GM19468 (cell line): ENCODE measurements at regions not wholly inside any gene's neighbourhood (a gene's known extent, or its start where the extent isn't known, plus 50 kb on each side); places are given as distances from the start of the nearest gene placed in this dataset.
"Not testable (repeated sequence)": the region's sequence is repeated elsewhere in the genome, so short reads cannot be mapped to it uniquely, and the experiment has no call there.

Experiments
- ATAC-seq: cut with Tn5 transposase; IDR thresholded peaks from one replicate; pipeline ENCODE4 v1.9.1; 2021; ENCODE audit warnings: mild to moderate bottlenecking, moderate library complexity, moderate number of reproducible peaks; ENCODE audit not compliant: unreplicated experiment; ENCODE audit errors: extremely low read depth

- no peak for ATAC-seq
These were observed 1228.8 kb upstream of the TMEM132C start for GRCh38 chr12:127038152-127038551.

DNA sequence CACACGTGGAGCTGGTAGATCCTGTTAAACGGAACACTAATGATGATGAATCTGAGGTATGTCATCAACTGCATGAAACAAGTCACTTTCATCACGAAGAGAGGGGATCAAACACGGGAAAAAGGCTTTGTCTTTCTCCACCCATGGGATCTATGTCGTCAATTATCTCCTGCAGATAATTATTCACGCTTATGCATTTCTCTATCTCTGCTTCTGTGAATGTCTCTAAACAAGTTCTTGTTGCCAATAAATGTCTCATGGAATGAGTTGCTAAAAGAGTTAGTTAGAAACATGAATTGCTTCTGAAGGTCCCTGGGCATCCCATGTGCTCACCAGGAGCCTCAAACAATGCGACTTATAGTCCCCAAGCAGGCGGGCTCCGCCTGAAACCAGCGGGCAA, 1228.2 kb upstream of the TMEM132C start:
- no peak for ATAC-seq

DNA sequence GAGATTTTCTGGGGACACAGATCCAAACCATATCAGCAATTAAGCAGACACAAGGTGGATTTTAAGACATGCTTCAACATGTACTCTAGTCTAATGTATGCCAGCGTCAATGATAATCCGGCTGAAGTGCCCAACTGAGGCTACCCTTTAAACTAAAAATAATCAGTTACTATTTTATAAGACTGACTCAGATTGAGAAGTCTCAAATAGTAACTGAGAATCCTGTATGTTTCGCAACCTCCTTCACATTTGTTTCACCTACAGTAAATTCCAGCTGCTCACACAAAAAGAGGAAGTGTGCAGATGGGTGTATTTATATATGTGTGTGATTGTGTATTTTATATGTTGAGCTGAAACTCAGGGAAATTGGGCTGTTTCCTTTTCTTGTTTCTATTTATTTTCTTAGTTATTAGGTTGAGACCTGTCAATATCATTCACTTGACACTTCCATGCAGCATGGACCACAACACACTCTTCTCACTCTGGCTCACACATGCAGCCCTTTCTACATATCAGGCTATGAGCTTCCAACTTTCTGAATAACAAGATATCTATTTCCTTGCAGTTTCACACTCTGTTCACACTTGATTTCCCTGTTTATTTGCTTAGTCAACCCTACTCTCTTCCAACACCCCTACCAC, 1224.9 kb upstream of the TMEM132C start:
- ATAC-seq = peak; percentile 97

DNA sequence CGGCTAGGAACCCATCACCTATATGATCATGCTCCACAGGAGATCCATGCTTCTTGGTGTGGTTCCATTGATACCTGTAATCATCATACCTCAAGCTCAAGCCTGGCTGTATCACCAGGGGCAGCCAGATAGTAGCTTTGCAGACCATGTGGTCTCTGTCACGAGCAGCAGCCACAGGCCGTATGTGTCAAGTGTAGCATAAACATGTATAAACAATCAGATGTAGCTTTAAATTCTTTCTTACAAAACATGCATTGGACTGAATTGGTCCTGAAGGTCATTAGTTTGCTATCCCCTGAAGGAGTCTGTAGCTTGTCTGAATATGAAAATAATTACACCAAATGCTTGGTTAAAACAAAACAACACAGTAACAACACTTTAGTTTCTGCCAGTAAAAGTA, 1223.2 kb upstream of the TMEM132C start:
- no peak for ATAC-seq

- ATAC-seq = no peak
These were observed 1222.1 kb upstream of the TMEM132C start for GRCh38 chr12:127044836-127045235.

DNA sequence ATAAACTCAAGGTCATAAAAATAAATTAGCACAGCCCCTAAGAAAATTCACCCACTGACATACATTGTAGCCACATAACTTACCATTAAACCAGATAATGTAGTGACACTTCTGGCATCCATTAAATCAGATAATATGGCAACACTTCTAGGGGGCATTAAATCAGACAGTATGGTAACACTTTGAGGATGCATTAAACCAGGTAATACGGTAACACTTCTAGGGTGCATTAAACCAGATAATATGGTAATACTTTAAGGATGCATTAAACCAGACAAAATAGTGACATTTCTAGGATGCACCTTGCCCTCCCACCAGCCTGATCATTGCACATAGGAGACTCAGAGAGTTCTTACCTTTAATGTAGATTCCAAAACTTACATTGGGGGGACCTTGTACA, 1220.5 kb upstream of the TMEM132C start:
- ATAC-seq = no peak

DNA sequence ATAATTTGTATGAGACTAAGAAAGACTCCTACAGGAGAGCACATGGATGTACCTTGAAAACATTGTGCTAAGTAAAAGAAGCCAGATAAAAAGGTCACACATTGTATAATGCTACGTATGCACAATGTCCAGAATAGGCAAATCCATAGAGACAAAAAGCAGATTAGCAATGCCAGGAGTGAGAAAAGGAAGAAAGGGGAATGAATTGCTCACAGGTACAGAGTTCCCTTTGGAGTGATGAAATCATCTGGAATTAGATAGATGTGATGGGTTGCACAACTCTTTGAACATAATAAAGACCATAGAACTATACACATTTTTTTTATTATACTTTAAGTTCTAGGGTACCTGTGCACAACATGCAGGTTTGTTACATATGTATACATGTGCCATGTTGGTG, 1218.9 kb upstream of the TMEM132C start:
- no peak for ATAC-seq

DNA sequence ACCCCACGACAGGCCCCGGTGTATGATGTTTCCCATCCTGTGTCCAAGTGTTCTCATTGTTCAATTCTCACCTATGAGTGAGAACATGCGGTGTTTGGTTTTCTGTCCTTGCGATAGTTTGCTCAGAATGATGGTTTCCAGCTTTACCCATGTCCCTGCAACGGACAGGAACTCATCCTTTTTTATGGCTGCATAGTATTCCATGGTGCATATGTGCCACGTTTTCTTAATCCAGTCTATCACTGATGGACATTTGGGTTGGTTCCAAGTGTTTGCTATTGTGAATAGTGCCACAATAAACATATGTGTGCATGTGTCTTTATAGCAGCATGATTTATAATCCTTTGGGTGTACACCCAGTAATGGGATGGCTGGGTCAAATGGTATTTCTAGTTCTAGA, 1218.4 kb upstream of the TMEM132C start:
- not testable (repeated sequence) for ATAC-seq

DNA sequence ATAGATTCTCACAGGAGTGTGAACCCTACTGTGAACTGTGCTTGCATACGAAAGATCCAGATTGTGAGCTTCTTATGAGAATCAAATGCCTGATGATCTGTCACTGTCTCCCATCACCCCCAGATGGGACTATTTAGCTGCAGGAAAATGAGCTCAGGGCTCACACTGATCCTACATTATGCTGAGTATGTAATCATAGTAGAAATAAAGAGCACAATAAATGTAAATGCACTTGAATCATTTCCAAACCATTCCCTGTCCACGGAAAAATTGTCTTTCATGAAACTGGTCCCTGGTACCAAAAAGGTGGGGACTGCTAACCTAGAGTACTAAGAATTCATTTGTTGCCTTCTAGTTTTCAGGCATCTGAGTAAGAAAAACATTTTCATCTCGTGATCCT, 1215.8 kb upstream of the TMEM132C start:
- no peak for ATAC-seq

GRCh38 chr12:127052511-127053232, 1214.3 kb upstream of the TMEM132C start:
- ATAC-seq = no peak

DNA sequence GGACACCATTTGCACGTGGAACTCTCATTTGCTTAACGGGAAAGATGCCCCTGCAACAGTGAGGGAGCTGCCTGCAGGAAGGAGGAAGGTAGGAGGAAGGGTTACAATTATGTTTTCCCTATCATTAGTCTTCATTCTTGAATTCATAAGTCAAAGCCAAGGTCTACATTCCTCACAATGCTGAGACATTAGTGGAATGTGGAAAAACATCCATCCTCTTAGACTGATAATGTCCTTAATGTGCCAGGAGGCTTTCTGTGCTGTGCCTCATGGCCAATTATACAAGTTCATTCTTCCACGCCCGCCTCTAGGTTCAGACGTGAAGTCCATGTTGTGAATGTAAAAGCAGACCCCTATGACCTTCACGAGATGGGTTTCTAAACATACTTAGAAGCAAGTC, 1212.4 kb upstream of the TMEM132C start:
- ATAC-seq = no peak

GRCh38 chr12:127060310-127060847, 1206.6 kb upstream of the TMEM132C start:
- no peak for ATAC-seq

DNA sequence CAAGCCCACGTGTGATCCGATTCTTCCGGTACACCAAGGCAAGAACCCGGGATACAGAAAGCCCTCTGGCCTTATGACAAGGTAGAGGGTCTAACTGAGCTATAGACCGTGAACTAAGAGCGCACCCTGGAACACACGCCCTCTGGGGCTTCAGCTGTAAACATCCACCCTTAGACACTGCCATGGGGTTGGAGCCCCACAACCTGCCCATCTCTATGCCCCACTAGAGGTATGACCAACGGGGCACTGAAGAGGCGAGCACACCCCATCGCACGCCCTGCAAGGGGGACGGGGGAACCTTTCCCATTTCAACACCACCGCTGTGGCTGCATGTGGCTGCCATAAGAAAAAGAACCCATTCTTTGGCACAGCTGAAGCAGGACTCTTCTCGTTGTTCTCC, 1206.0 kb upstream of the TMEM132C start:
- ATAC-seq = no peak

- ATAC-seq = no peak
These were observed 1203.5 kb upstream of the TMEM132C start for GRCh38 chr12:127063339-127064072.

- ATAC-seq = no peak
These were observed 1202.8 kb upstream of the TMEM132C start for GRCh38 chr12:127064207-127064606.

GRCh38 chr12:127065595-127065994, 1201.4 kb upstream of the TMEM132C start:
- ATAC-seq = no peak

DNA sequence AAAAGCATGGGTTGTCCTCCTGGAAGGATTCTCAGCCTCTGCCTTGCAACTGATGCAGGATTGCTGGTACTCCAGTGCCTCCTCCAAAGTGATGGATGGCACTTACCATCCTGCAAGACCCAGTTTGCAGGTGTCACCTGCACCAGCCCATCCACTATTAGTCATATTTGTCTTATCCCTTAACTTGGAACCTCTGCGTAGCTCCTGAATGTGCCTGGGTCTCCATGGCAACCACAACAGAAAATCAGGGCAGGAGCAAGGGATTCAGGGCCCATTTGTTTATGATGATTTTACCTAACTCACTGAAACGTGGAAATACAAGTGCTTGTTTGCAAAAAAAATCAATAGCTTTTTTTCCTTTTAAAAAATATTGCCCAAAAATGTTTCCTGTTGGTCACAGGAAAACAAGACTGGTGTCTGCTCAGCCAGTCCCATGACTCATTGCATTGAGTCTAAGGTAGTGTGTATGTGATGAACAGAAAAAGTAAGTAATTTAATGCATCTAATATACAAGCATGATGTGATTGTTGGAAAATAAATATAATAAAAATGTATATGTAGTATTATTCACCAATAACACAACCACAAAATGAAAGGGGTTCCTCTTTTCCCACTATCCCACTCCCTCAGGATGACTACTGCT, 1196.3 kb upstream of the TMEM132C start:
- no peak for ATAC-seq

GRCh38 chr12:127074161-127074560, 1192.8 kb upstream of the TMEM132C start:
- no peak for ATAC-seq

GRCh38 chr12:127075981-127076380, 1191.0 kb upstream of the TMEM132C start:
- ATAC-seq = no peak

GRCh38 chr12:127077262-127078045, 1189.5 kb upstream of the TMEM132C start:
- ATAC-seq = no peak
